Panc1 (cell line): ENCODE measurements at regions not wholly inside any gene's neighbourhood (a gene's known extent, or its start where the extent isn't known, plus 50 kb on each side); places are given as distances from the start of the nearest gene placed in this dataset.

ENCODE experiments used
- ATAC-seq: fragments of 200-7000 bp; cut with Tn5 transposase; 2 replicates; pipeline ENCODE4 v1.9.1; 2020; ENCODE audit warnings: mild to moderate bottlenecking, moderate library complexity
- BruUV-seq: library from RNA; stranded (reverse); fragments of 400-500 nt; replicated peaks from 2 replicates; lab custom pipeline; 2021; lab: Mats Ljungman, UMichigan
- CTCF ChIA-PET: fragments of 300-600 bp; sonication (Branson Sonifier 250); formaldehyde crosslinking; loops from one replicate; lab custom pipeline; 2022; ENCODE audit warnings: antibody characterized with exemption; lab: Charles Lee
- POLR2A ChIA-PET: fragments of 300-600 bp; sonication (Branson Sonifier 250); formaldehyde crosslinking; loops from one replicate; lab custom pipeline; 2022; ENCODE audit warnings: antibody characterized with exemption; lab: Charles Lee
- DNase-seq: peaks from one replicate; pipeline ENCODE4 v3.0.0-alpha.2; 2010; ENCODE audit warnings: low read depth, low spot score
- H3K27ac ChIP-seq: 2 replicates; pipeline ENCODE4 v1.5.1; 2011; ENCODE audit warnings: mild to moderate bottlenecking, low read length, inconsistent platforms
- H3K27me3 ChIP-seq: fragments of 200-500 bp; sonication (Bioruptor generic); 2 replicates; pipeline ENCODE4 v1.6.0; 2014; ENCODE audit warnings: low read length, inconsistent platforms; ENCODE audit not compliant: control insufficient read depth, insufficient read depth
- H3K36me3 ChIP-seq: fragments of 200-500 bp; sonication (Bioruptor generic); 2 replicates; pipeline ENCODE4 v1.5.1; 2014; ENCODE audit warnings: inconsistent platforms, mild to moderate bottlenecking, low read length, moderate library complexity; ENCODE audit not compliant: control insufficient read depth, insufficient read depth
- H3K4me1 ChIP-seq: 2 replicates; pipeline ENCODE4 v1.5.1; 2011; ENCODE audit warnings: inconsistent platforms, mild to moderate bottlenecking, low read length, moderate library complexity; ENCODE audit not compliant: control insufficient read depth, insufficient read depth
- H3K4me3 ChIP-seq, 2 experiments: 2 replicates each; pipeline ENCODE4 v1.5.1; 2011 to 2012; ENCODE audit warnings: low read depth in 2 of 2, low read length in 2 of 2, mild to moderate bottlenecking in 2 of 2, inconsistent platforms in 1 of 2, moderate library complexity in 1 of 2
- H3K9me3 ChIP-seq: fragments of 200-500 bp; sonication (Bioruptor generic); 2 replicates; pipeline ENCODE4 v1.5.1; 2014; ENCODE audit warnings: low read depth, mild to moderate bottlenecking, inconsistent platforms, low read length, moderate library complexity; ENCODE audit not compliant: control insufficient read depth, insufficient read depth
- POLR2AphosphoS5 ChIP-seq: IDR thresholded peaks from 2 replicates; pipeline ENCODE4 v1.6.1; 2012; ENCODE audit warnings: mild to moderate bottlenecking, low read depth, low read length, moderate library complexity
- SIN3A ChIP-seq: IDR thresholded peaks from 2 replicates; pipeline ENCODE4 v1.6.1; 2012; ENCODE audit warnings: low read depth, mild to moderate bottlenecking, low read length, moderate library complexity, borderline replicate concordance; ENCODE audit not compliant: insufficient read depth
- in situ Hi-C: cut with HindIII; loops from 2 replicates; pipeline ENCODE4 v1.10.0; 2016; ENCODE audit warnings: low sequenced_read_pairs, low pct_unique_long_range_greater_than_20kb
- intact Hi-C: fragments of 100-400 bp; cut with micrococcal nuclease; formaldehyde crosslinking; loops from one replicate; pipeline ENCODE4 v1.10.0; 2022; ENCODE audit not compliant: unreplicated experiment
- TF ChIP-seq, protein P1 (sequence below), 2 experiments: IDR thresholded peaks; 2 replicates each; pipeline ENCODE4 v1.6.1; 2011 to 2012; ENCODE audit warnings: low read depth in 2 of 2, control low read depth in 1 of 2, low read length in 1 of 2, mild to moderate bottlenecking in 1 of 2, moderate library complexity in 1 of 2; ENCODE audit not compliant: insufficient read depth in 1 of 2
- TF ChIP-seq, protein P2 (sequence below): fragments of 450-650 bp; IDR thresholded peaks from 2 replicates; pipeline ENCODE4 v1.5.1; 2017; ENCODE audit warnings: mild to moderate bottlenecking

DNA sequence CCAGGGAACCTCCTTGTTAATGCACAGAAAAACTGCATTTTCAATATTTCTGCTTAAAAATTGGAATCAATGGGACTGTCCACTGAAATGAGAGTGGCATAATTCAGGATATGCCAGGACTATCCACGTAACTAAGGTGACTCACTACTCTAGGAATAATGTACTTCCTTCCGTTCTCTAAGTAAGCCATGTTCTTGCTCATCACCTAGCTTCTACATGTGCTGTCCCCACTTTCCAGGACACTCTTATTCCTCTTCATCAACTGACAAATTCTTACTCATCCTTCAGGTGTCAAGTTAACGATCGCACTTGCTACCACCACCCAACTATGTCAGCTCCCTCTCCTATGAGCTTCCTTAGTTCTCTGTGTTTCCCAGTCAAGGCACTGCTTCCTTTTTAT is 342.8 kb upstream of the F9 start:
- peaks cover 1% of the 10 kb centered on the region for H3K27me3 ChIP-seq
- DNase-seq = no peak
- TF ChIP-seq POLR2AphosphoS5 (no peak), SIN3A (no peak)
- TF ChIP-seq, protein P1, sequence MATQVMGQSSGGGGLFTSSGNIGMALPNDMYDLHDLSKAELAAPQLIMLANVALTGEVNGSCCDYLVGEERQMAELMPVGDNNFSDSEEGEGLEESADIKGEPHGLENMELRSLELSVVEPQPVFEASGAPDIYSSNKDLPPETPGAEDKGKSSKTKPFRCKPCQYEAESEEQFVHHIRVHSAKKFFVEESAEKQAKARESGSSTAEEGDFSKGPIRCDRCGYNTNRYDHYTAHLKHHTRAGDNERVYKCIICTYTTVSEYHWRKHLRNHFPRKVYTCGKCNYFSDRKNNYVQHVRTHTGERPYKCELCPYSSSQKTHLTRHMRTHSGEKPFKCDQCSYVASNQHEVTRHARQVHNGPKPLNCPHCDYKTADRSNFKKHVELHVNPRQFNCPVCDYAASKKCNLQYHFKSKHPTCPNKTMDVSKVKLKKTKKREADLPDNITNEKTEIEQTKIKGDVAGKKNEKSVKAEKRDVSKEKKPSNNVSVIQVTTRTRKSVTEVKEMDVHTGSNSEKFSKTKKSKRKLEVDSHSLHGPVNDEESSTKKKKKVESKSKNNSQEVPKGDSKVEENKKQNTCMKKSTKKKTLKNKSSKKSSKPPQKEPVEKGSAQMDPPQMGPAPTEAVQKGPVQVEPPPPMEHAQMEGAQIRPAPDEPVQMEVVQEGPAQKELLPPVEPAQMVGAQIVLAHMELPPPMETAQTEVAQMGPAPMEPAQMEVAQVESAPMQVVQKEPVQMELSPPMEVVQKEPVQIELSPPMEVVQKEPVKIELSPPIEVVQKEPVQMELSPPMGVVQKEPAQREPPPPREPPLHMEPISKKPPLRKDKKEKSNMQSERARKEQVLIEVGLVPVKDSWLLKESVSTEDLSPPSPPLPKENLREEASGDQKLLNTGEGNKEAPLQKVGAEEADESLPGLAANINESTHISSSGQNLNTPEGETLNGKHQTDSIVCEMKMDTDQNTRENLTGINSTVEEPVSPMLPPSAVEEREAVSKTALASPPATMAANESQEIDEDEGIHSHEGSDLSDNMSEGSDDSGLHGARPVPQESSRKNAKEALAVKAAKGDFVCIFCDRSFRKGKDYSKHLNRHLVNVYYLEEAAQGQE (IDR thresholded peaks at IDR 0.05; ENCODE audit: insufficient read depth in 1 of 2, low read depth in 2 of 2, low read length in 1 of 2) = no peak
- TF ChIP-seq, protein P2, sequence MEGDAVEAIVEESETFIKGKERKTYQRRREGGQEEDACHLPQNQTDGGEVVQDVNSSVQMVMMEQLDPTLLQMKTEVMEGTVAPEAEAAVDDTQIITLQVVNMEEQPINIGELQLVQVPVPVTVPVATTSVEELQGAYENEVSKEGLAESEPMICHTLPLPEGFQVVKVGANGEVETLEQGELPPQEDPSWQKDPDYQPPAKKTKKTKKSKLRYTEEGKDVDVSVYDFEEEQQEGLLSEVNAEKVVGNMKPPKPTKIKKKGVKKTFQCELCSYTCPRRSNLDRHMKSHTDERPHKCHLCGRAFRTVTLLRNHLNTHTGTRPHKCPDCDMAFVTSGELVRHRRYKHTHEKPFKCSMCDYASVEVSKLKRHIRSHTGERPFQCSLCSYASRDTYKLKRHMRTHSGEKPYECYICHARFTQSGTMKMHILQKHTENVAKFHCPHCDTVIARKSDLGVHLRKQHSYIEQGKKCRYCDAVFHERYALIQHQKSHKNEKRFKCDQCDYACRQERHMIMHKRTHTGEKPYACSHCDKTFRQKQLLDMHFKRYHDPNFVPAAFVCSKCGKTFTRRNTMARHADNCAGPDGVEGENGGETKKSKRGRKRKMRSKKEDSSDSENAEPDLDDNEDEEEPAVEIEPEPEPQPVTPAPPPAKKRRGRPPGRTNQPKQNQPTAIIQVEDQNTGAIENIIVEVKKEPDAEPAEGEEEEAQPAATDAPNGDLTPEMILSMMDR = no peak
- ATAC-seq = no peak
- BruUV-seq = no TSS peak
- no peaks in the 10 kb centered on the region for H3K4me1 ChIP-seq
- H3K4me3 ChIP-seq = no peak overlapping the region
- in situ Hi-C loops (no loop called here), intact Hi-C loops (no loop called here)
- CTCF ChIA-PET = no interaction called here
- no peaks in the 10 kb centered on the region for H3K9me3 ChIP-seq
- POLR2A ChIA-PET = no interaction called here
- H3K27ac ChIP-seq = no peak overlapping the region
- H3K36me3 ChIP-seq = no peaks in the 10 kb centered on the region

DNA sequence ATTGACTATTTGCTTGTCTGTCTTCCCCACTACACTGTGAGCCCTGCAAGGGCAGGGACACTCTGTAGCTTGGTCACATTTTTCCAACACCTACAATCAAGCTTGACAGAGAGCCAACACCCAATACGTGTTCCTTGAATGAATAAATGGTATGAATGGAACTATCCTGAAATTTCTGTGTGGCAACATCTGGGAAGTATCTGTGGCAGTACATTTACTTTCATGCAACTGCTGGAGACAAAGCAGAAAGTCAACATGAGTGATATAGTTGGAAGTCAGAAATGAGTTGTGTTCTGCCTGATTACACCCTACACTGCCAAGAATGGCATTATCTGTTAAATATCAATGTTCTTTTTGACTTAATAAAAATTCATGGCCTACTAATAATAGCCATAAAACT is 343.5 kb upstream of the F9 start:
- BruUV-seq = no TSS peak
- intact Hi-C loops = no loop called here

More for the DNA sequence above, 343.5 kb upstream of the F9 start:
- CTCF ChIA-PET = no interaction called here
- no peaks in the 10 kb centered on the region for H3K4me1 ChIP-seq
- no peaks in the 10 kb centered on the region for H3K36me3 ChIP-seq
- in situ Hi-C loops = no loop called here
- H3K4me3 ChIP-seq = no peak overlapping the region
- DNase-seq = no peak
- POLR2A ChIA-PET = no interaction called here
- TF ChIP-seq SIN3A = no peak
- TF ChIP-seq, protein P1 (IDR thresholded peaks at IDR 0.05; ENCODE audit: insufficient read depth in 1 of 2, low read depth in 2 of 2, low read length in 1 of 2) = no peak
- no peaks in the 10 kb centered on the region for H3K9me3 ChIP-seq
- no peak overlapping the region for H3K27ac ChIP-seq
- H3K27me3 ChIP-seq = no peaks in the 10 kb centered on the region
- no peak for ATAC-seq
